Effector memory CD8-positive, alpha-beta T cell (primary cell): ENCODE measurements at regions not wholly inside any gene's neighbourhood (a gene's known extent, or its start where the extent isn't known, plus 50 kb on each side); places are given as distances from the start of the nearest gene placed in this dataset.
"Not testable (repeated sequence)": the region's sequence is repeated elsewhere in the genome, so short reads cannot be mapped to it uniquely, and the experiment has no call there.

Experiments used
- ATAC-seq: fragments of 150-1000 bp; cut with Tn5 transposase; replicated peaks from 2 replicates; pipeline ENCODE4 v1.10.0; 2021; ENCODE audit warnings: mild to moderate bottlenecking, moderate library complexity
- DNase-seq, 3 experiments: peaks; one replicate each; pipeline ENCODE4 v3.0.0; 2021
- H3K27ac Mint-ChIP-seq, 2 donors: one replicate each; pipeline ENCODE4 v1.8.0; 2022; ENCODE audit warnings: mild to moderate bottlenecking in 2 of 2, mixed read lengths in 2 of 2, moderate library complexity in 2 of 2
- H3K27me3 Mint-ChIP-seq, 2 donors: one replicate each; pipeline ENCODE4 v1.8.0; 2022; ENCODE audit warnings: mixed read lengths in 2 of 2
- H3K36me3 Mint-ChIP-seq: one replicate; pipeline ENCODE4 v1.8.0; 2022; ENCODE audit warnings: mild to moderate bottlenecking, moderate library complexity, mixed read lengths; ENCODE audit not compliant: insufficient read depth
- H3K4me1 Mint-ChIP-seq, 2 donors: one replicate each; pipeline ENCODE4 v1.8.0; 2022; ENCODE audit warnings: low read depth in 2 of 2, mixed read lengths in 2 of 2
- H3K4me3 Mint-ChIP-seq, 2 donors: one replicate each; pipeline ENCODE4 v1.8.0; 2022; ENCODE audit warnings: mild to moderate bottlenecking in 2 of 2, mixed read lengths in 2 of 2, moderate library complexity in 2 of 2
- H3K9me3 Mint-ChIP-seq, 2 donors: one replicate each; pipeline ENCODE4 v1.8.0; 2022; ENCODE audit warnings: mixed read lengths in 2 of 2

DNA sequence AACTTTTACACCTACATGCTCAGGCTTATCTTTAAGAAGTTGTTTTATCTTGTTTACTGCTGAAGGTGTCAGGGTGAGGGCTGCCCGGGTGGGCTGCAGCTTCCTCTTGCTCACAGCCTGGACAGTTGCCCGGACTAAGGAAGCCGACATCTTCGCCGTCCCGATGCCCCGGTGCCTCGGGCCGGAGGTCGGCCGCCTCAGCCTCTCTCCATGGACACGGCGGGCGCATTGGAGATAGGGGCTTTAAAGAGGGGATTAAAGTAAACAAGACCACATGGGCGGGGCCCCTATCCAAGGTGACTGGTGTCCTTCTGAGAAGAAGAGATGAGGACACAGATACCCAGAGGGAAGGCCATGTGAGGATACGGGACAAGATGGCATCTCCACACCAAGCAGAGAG lies 200.4 kb upstream of the HS6ST1 start:
- not testable (repeated sequence) for H3K36me3 Mint-ChIP-seq, H3K4me1 Mint-ChIP-seq, DNase-seq, ATAC-seq, H3K27ac Mint-ChIP-seq, H3K9me3 Mint-ChIP-seq, H3K4me3 Mint-ChIP-seq
- peaks cover 32 to 73% of the 10 kb centered on the region in 2 donors for H3K27me3 Mint-ChIP-seq

- ATAC-seq (no peak), DNase-seq (no peak)
- no peak overlapping the region for H3K4me3 Mint-ChIP-seq
- H3K27me3 Mint-ChIP-seq, result peaks cover 30 to 66% of the 10 kb centered on the region in 2 donors
- H3K4me1 Mint-ChIP-seq, result peaks cover 0 to 2% of the 10 kb centered on the region in 2 donors
- H3K9me3 Mint-ChIP-seq, result no peaks in the 10 kb centered on the region
- no peaks in the 10 kb centered on the region for H3K36me3 Mint-ChIP-seq
- H3K27ac Mint-ChIP-seq, result no peak overlapping the region
Measured at GRCh38 chr2:128519517-128520215, 201.0 kb upstream of the HS6ST1 start.

GRCh38 chr2:128520340-128520739 lies 201.7 kb upstream of the HS6ST1 start:
- Mint-ChIP-seq H3K27ac (no peak overlapping the region), H3K36me3 (no peaks in the 10 kb centered on the region), H3K27me3 (peaks cover 27 to 62% of the 10 kb centered on the region in 2 donors), H3K4me3 (no peak overlapping the region), H3K4me1 (peaks cover 0 to 2% of the 10 kb centered on the region in 2 donors), H3K9me3 (no peaks in the 10 kb centered on the region)
- ATAC-seq, result no peak
- no peak for DNase-seq

DNA sequence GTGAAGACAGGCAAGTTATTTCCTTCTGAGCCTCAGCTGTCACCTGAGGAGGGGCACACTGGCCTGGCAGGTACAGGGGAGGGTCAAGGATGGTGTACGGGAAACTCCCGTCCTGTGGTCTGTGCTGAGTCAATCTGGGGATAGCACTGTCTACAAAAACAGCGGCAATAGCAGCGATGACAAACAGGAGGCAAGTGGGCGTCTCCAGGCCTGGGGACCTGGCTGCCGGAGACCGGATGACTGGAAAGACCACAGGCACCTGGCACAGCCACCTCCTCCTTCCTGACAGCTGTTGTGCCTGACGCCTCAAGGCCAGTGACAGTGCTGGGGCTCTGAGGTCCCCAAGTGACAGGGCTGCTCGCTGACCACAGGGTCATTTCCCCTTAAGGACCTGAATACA lies 202.1 kb upstream of the HS6ST1 start:
- Mint-ChIP-seq H3K4me1 (peaks cover 0 to 2% of the 10 kb centered on the region in 2 donors), H3K36me3 (no peaks in the 10 kb centered on the region), H3K4me3 (no peak overlapping the region), H3K27me3 (peaks cover 27 to 67% of the 10 kb centered on the region in 2 donors), H3K9me3 (no peaks in the 10 kb centered on the region), H3K27ac (no peak overlapping the region)
- no peak for DNase-seq
- no peak for ATAC-seq

GRCh38 chr2:128521482-128521881 lies 202.8 kb upstream of the HS6ST1 start:
- Mint-ChIP-seq H3K9me3 (no peaks in the 10 kb centered on the region), H3K4me3 (no peak overlapping the region), H3K36me3 (no peaks in the 10 kb centered on the region), H3K27me3 (peaks cover 27 to 70% of the 10 kb centered on the region in 2 donors), H3K4me1 (peaks cover 0 to 2% of the 10 kb centered on the region in 2 donors), H3K27ac (no peak overlapping the region)
- ATAC-seq (no peak), DNase-seq (no peak)

DNA sequence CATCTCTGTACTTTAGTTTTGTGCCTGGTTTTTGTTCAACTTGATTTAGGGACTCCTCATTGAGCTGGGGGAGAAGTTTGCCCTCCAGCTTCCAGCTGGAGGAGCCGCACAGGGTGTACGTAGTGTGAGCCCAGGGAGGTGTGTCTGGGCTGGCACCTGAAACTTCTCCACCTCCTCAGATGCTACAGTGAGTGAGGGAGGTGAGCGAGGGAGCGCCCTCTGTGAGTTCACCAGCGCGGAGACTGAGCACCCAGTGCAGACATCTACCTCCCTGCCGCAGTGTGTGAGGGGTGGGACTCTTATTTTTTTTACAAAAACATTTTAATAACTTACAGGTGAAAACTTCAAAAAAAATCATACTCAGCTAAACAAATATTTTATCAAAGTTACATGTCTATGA lies 204.2 kb upstream of the HS6ST1 start:
- no peak for ATAC-seq
- H3K4me3 Mint-ChIP-seq, result no peak overlapping the region
- H3K9me3 Mint-ChIP-seq, result no peaks in the 10 kb centered on the region
- peaks cover 0 to 2% of the 10 kb centered on the region in 2 donors for H3K4me1 Mint-ChIP-seq
- H3K36me3 Mint-ChIP-seq, result no peaks in the 10 kb centered on the region
- H3K27ac Mint-ChIP-seq, result no peak overlapping the region
- peaks cover 28 to 74% of the 10 kb centered on the region in 2 donors for H3K27me3 Mint-ChIP-seq
- DNase-seq, result no peak

- Mint-ChIP-seq H3K27ac (no peak overlapping the region), H3K36me3 (no peaks in the 10 kb centered on the region), H3K27me3 (peaks cover 34 to 80% of the 10 kb centered on the region in 2 donors), H3K4me1 (peaks cover 0 to 2% of the 10 kb centered on the region in 2 donors), H3K4me3 (no peak overlapping the region), H3K9me3 (no peaks in the 10 kb centered on the region)
- DNase-seq (no peak), ATAC-seq (no peak)
Measured at GRCh38 chr2:128523457-128523856, 204.8 kb upstream of the HS6ST1 start.

- DNase-seq (no peak), ATAC-seq (no peak)
- Mint-ChIP-seq H3K4me3 (no peak overlapping the region), H3K9me3 (no peaks in the 10 kb centered on the region), H3K27me3 (peaks cover 40 to 81% of the 10 kb centered on the region in 2 donors), H3K4me1 (peaks cover 0 to 2% of the 10 kb centered on the region in 2 donors), H3K36me3 (no peaks in the 10 kb centered on the region), H3K27ac (no peak overlapping the region)
Measured at GRCh38 chr2:128524183-128524582, 205.5 kb upstream of the HS6ST1 start.

DNA sequence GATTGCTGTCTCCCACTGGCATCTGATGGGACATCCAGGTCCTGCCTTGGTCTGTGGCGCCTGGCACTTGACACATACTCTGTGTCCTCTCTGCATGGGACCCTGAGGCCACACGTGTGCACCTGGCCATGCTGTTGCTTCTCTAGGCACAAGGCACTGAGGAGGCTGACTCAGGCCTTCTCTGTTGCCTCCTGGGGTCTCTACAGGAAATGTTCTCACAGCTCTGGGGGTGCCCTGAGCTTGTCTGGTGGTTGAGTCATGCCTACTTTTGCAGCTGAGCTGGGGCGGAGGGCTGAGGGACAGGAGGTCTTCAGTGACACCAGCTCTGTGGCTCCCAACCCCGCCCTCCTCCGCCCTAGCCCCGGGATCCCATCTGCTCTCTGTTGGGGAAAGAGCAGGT lies 207.0 kb upstream of the HS6ST1 start:
- H3K4me3 Mint-ChIP-seq, result no peak overlapping the region
- H3K4me1 Mint-ChIP-seq, result peaks cover 0 to 2% of the 10 kb centered on the region in 2 donors
- no peak for ATAC-seq
- peaks cover 35 to 68% of the 10 kb centered on the region in 2 donors for H3K27me3 Mint-ChIP-seq
- H3K27ac Mint-ChIP-seq, result no peak overlapping the region
- DNase-seq, result no peak
- peaks cover 3% of the 10 kb centered on the region for H3K36me3 Mint-ChIP-seq
- H3K9me3 Mint-ChIP-seq, result no peaks in the 10 kb centered on the region

DNA sequence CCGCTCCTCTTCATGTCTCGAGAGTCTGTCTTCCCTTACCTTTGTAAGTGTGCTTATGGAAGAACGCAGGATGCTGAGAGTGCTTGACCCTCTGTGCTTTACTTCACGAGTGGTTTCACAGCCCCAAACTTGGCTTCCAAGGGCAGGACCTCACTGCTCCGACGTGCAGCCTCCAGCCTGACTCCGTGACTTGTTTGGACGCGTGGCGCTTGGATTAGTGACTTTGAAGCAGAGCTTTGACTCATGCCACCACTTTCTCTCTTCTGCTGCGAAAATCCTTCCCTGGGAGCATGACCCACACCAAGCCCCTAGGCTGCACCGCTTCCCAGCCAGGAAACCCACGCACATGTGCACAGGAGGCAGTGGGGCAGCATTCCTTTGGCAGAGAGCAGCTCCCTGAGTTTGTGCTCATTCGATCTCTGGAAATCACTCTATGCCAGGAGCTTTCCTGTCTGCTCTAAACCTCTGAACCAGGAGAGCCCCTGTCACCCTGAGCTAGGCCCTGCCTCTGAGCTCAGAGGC lies 207.8 kb upstream of the HS6ST1 start:
- Mint-ChIP-seq H3K27ac (no peak overlapping the region), H3K4me3 (no peak overlapping the region), H3K9me3 (no peaks in the 10 kb centered on the region), H3K27me3 (peaks cover 30 to 61% of the 10 kb centered on the region in 2 donors), H3K4me1 (no peaks in the 10 kb centered on the region), H3K36me3 (peaks cover 3% of the 10 kb centered on the region)
- ATAC-seq (no peak), DNase-seq (no peak)

- Mint-ChIP-seq H3K4me3 (no peak overlapping the region), H3K9me3 (no peaks in the 10 kb centered on the region), H3K4me1 (no peaks in the 10 kb centered on the region), H3K36me3 (peaks cover 3% of the 10 kb centered on the region), H3K27ac (no peak overlapping the region), H3K27me3 (peaks cover 30 to 47% of the 10 kb centered on the region in 2 donors)
- ATAC-seq (no peak), DNase-seq (no peak)
Measured at GRCh38 chr2:128528133-128528532, 209.5 kb upstream of the HS6ST1 start.

- peaks cover 3% of the 10 kb centered on the region for H3K36me3 Mint-ChIP-seq
Measured at GRCh38 chr2:128530025-128530573, 211.4 kb upstream of the HS6ST1 start.

DNA sequence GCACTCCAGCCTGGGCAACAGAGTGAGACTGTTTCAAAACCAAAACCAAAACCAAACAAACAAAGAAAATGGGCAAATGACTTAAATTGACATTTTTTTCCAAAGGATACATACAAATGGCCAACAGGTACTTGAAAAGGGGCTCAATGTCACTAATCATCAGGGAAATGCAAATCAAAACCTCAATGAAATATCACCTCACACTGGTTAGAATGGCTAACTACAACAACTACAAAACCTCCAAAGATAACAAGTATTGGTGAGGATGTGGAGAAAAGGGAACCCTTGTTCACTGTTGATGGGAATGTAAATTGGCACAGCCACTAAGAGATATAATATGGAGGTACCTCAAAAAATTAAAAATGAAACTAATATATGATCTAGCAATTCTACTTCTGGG lies 213.2 kb upstream of the HS6ST1 start:
- Mint-ChIP-seq H3K36me3 (peaks cover 3% of the 10 kb centered on the region), H3K4me3 (no peak overlapping the region), H3K4me1 (no peaks in the 10 kb centered on the region), H3K27me3 (peaks cover 24 to 29% of the 10 kb centered on the region in 2 donors), H3K9me3 (no peaks in the 10 kb centered on the region), H3K27ac (no peak overlapping the region)
- ATAC-seq (no peak), DNase-seq (no peak)

More at GRCh38 chr2:128530025-128530573, 211.4 kb upstream of the HS6ST1 start:
- H3K27me3 Mint-ChIP-seq, result peaks cover 28 to 41% of the 10 kb centered on the region in 2 donors
- H3K27ac Mint-ChIP-seq, result no peak overlapping the region
- H3K4me1 Mint-ChIP-seq, result no peaks in the 10 kb centered on the region
- DNase-seq, result no peak
- ATAC-seq, result no peak
- no peak overlapping the region for H3K4me3 Mint-ChIP-seq
- H3K9me3 Mint-ChIP-seq, result no peaks in the 10 kb centered on the region

DNA sequence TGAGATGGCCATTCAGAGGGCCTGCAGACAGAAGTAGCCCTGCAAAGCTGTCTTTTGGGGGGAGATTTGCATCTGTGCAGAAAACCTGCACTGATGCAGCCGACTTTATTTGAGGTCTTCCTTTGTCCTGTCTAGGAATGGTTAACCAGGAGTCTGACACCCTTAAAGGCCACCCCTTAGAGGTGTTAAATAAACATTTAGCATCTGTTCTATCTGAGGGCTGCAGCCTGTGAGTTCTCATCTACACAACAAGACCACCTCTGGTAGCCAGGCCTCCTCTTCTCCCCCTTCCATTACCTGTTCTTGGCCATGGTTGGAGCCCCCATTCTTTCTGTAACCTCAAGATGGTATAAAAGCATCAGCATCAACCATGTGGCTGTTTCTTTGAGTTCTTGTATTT lies 214.4 kb upstream of the HS6ST1 start:
- Mint-ChIP-seq H3K27ac (no peak overlapping the region), H3K9me3 (no peaks in the 10 kb centered on the region), H3K4me1 (no peaks in the 10 kb centered on the region), H3K4me3 (no peak overlapping the region), H3K36me3 (peaks cover 3% of the 10 kb centered on the region), H3K27me3 (peaks cover 15 to 25% of the 10 kb centered on the region in 2 donors)
- DNase-seq, result no peak
- no peak for ATAC-seq
